DMS153 treated with DMSO at 0.1 percent for 48 hours (cell line): ENCODE measurements at regions not wholly inside any gene's neighbourhood (a gene's known extent, or its start where the extent isn't known, plus 50 kb on each side); places are given as distances from the start of the nearest gene placed in this dataset.
"Not testable (repeated sequence)": the region's sequence is repeated elsewhere in the genome, so short reads cannot be mapped to it uniquely, and the experiment has no call there.

Source experiments
- DNase-seq: peaks from one replicate; lab custom pipeline; 2025; ENCODE audit not compliant: unreplicated experiment; lab: John Stamatoyannopoulos, UW

DNA sequence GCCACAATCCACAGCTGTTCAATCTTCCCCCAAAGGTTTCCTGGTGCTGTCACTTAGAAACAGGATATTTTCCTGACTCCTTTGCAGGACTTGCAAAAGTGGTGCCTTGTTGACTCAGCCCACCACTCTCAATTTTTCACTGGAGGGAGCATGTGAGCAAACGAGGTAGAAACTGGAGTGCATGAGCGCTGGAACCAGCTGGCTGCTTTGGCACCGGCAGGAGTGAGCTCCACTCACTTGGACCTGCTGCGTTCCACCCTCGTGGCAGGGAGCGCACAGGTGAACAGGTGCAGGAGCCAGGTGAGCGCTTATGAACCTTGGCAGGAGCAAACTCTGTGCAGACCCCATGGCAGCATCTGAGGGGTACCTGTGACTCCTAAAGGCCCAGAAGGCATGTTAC lies 364.1 kb upstream of the RORB start:
- no peak for DNase-seq

DNA sequence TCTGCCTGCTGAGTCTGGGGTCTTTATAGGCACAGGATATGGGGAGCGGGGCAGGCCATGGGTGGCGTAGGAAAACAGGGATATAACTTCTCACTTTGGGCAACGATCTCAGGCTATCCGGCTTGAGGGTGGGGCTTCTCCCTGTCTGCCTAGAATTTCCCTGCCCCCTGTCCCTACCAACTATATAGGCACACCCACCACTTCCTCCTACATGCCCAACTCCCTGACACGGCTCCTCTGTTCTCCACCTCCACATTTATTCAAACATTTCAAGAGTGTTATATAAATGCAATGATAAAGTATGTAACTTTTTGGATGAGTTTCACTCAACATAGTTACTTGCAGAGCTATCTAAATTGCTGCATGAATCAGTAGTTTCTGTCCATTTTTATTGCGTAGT lies 363.2 kb upstream of the RORB start:
- DNase-seq: no peak

DNA sequence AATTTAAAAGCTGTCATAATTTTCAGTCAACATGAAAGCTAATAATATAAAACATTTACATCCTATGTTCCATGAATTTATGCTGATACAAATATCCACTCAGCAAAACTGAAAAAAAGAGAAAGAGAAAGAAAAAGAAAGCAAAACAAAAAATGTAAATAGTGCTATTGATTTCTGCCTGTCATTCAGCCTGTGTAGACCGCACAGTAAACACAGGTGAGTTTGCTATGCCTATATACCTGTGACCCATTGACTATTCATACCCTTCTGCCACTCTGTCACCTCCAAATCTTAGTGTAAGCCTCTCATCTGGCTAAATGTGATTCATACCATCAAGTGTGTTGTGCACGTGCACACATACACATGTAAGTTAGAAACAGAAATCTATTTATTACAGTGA lies 359.0 kb upstream of the RORB start:
- DNase-seq: peak; percentile 25

DNA sequence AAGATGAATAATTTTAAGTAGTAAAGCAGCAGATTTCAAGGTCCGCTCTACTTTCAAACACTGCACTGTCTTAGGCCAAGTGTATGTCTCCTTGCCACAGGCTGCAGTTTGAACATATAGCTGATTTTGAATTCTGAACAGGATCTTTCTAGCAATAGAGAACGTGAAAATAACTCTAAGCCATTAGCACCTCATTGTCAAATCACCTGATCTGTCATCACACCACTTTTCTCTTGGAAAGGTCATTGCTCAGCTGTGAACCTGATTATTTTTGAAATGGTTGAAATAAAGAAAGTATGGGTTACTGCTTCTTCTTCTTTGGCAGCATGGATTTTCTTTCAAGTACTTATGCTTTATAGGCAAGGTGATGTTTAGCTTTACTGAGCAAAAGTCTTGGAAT lies 357.0 kb upstream of the RORB start:
- no peak for DNase-seq

DNA sequence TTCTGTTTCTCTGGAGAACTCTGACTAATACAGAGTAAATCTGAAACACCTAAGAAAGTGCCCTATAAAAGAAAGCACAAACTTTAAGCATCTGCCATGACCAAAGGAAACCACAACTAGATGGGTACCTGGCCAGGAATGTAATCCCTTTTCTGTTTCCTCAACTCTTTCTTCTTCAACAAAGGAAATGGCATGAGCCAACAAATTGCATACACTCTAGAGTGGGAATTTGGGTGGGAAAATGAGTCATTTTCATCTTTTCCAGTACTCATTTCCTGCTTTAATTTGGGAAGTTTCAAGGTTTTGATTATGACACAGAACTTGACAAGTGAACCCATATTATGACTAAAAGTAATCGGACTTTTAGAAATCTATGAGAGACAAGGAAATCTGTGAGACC lies 349.2 kb upstream of the RORB start:
- DNase-seq: no peak

DNA sequence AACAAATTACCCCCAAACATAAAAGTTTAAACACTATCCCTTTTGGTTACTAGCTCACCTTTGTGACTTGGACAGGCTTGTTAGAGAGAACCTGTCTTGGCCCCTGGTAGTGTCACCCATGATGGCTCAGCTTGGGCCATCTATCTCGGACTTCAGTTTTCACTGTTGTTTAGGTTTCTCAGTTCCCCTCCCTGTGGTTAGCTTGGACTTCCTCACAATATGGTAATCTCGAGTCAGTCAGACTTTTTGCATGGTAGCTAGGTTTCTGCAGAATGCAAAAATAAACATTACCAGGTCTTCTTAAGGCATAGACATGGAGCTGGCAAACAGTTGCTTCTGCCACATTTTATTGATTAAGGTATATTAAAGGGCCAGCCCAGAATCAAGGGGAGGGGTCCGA lies 324.3 kb upstream of the RORB start:
- no peak for DNase-seq

DNA sequence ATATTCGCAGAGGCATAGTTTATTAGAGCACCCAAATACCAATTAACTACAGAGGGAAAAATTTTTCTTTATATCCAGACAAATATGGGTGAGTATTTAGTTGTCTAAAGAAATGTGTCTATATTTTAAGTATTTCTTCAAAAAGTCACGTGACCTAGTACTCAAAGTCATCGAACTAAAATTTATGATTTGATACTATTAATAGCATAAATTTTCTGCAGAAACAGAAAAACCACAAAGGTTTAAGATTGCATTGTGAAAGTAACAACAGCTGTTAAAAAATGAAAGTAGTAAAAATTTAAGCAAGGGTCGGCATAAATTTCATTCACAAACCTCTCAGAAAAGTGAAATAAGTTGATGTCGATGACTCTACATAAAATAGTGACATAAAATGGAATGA lies 323.9 kb upstream of the RORB start:
- no peak for DNase-seq

DNA sequence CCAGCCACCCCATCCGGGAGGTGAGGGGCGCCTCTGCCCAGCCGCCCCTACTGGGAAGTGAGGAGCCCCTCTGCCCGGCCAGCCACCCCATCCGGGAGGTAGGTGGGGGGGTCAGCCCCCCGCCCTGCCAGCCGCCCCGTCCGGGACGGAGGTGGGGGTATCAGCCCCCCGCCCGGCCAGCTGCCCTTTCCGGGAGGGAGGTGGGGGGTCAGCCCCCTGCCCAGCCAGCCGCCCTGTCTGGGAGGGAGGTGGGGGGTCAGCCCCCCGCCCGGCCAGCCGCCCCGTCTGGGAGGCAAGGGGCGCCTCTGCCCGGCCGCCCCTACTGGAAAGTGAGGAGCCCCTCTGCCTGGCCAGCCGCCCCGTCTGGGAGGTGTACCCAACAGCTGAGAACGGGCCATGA lies 299.4 kb upstream of the RORB start:
- not testable (repeated sequence) for DNase-seq

DNA sequence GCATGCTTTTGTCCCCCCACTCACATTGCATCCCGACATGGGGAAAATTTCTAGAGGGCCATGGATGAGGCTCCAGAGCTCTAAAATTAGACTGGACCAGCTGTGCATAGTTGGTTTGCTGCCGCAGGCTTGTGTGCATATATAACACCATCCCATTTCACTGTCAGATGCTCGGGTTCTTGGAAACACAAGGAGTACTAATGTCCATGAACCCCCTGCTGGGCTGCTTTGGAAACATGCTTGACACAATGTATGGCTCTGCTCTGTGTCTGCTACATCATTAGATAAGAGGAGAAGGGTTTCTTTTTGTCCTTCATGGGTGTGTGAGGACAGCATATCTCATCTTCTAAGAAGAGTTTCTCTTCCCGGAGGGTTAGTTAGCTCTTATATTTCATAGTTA lies 292.1 kb upstream of the RORB start:
- no peak for DNase-seq

DNA sequence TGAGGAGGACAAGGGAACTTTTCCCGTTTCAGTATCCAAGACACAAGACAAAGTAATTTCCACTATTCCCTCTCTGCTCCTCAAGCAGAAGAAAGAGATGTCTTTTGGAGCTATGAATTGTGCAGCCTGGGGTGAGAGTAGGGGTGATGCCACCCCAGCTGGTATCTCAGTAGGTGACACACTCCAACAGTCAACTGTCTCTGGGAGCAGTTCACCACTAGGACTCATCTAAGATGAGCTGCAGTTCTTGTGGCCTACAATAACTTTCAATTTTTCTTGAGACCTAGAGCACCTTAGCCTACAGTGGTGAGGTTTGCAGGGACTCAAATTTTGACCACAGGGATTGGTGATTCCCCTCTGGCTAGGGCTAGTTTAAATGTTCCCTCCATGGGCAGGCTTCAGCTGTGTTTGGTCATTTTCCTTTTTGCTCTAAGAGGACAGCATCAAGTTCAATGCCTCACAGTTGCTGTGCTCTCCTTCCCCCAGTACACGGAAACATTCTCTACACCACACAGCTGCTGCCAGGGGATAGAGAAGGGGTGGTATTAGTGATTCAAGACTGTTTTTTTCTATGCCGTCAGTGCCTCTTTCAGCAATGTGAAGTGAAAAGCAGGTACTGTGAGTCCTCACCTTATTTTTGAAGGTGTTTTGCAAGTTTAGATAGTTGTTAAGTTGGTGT lies 278.6 kb upstream of the RORB start:
- no peak for DNase-seq

DNA sequence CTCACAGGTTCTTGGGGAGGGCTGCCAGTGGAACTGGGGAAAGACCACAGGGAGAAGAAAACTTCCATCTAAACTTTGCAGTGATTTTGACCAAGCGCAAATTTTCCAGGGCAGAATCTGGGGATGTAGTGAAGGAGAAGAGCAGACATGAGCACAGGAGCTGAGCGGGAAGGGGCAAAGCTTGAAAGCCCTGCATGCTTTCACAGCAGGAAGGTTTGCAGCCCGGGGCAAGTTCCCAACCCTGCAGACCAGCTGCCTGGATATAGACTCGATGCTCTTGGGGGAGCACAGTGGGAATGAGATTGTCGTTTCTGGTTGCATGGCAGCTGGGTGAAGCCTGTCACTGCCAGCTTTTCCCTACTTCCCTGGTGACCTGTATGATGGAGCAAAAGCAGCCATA lies 276.8 kb upstream of the RORB start:
- no peak for DNase-seq

DNA sequence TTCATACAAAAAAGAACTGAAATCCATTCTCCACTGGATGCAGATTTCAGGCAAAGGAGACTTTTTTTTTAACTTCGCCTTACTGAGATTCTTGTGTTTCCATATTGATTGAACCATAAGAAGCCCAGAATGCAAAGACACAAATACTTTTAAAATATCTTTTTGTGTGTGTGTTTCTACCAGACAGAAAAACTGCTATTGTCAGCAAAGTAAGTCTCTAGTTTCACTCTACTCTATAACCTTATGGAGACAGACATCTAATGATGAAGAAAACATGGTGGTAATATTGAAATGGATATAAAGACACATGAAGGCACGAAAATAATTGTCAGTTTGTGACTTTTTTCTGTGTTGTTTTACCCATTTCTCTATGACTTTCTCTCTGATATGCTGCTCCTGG lies 260.3 kb upstream of the RORB start:
- no peak for DNase-seq

DNA sequence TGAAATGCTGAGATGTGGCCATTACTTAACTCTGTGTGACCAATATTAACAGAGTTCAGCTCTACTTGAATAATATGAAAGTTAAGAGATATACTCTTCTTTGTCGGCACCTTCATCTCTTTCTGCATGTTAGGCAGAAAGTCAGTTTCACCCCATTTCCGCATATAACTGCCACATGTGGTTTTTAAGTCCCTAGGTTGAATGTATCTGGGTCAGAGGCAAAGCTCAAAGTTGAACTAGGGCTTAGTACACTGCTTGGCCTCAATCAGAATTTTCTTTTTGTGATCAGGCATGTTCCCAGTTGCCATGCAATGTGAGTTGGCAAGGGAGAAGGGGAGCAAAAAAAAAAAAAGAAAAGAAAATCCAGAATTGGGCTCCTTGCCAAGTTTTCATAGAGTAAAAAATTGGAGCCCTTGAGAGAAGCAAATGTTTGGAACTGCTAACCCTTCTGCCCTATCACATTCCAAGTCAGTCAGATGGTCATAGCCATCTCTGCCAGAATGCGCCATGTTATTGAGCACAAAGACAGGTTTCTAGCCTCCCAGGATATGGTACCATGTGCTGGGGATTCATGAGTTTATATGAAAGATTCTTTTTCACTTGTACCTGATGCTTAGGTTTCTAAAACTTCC lies 251.2 kb upstream of the RORB start:
- no peak for DNase-seq

DNA sequence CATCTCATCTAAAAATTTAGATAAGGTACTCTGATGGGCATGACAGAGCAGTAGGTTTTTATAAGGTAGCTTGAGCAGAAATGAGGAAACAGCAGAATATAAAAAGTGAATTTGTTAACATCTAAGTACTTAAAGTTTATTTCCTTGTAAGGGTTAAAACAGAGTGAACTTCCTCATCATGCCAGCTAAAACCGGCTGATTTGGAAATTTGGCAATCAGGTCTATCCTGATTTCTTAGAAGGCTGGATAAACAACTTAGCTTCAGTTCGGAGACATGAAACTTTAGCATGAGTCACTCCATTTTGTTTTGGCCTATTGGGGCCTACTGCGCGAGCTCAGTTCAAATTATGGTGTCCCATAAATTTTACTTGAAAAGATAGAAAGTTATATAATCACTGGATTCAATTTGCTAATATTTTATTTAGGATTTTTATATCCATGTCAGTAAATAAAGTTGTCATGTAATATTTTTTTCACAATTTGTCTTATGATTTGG lies 241.6 kb upstream of the RORB start:
- no peak for DNase-seq

DNA sequence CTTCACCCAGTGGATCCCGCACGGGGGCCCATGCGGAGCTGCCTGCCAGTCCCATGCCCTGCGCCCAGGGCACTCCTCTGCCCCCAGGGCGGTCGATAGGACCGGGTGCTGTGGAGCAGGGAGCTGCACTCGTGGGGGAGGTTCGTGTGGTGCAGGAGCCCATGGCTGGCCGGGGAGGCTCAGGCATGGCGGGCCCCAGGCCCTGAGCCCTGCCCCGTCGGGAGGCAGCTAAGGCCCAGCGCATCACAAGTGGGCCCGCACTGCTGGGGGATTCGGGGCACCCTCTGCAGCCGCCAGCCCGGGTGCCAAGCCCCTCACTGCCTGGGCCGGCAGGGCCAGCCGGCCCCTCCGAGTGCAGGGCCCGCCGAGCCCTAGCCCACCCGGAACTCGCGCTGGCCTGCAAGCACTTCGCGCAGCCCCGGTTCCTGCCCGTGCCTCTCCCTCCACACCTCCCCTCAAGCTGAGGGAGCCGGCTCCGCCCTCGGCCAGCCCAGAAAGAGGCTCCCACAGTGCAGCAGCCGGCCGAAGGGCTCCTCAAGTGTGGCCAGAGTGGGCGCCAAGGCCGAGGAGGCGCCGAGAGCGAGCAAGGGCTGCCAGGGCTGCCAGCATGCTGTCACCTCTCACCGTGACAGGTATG lies 221.1 kb upstream of the RORB start:
- no peak for DNase-seq

DNA sequence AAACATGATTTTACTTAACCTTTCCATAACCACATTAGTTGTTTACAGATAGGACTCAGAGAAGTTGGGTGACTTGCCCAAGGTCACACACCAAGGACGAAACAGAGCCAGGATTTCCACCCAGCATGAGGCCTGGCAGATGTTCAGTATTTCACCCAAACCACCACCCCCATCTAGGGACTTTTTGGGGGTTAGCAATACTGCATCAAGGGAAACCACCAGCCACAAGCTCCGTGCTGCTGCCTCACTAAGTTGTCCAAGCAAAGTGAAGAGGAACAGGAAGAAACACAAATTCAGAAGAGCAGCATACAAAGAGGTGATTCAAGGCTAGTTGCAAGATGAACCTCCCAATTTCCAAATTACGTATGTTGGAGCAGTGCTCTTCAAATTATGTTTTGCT lies 219.6 kb upstream of the RORB start:
- no peak for DNase-seq

DNA sequence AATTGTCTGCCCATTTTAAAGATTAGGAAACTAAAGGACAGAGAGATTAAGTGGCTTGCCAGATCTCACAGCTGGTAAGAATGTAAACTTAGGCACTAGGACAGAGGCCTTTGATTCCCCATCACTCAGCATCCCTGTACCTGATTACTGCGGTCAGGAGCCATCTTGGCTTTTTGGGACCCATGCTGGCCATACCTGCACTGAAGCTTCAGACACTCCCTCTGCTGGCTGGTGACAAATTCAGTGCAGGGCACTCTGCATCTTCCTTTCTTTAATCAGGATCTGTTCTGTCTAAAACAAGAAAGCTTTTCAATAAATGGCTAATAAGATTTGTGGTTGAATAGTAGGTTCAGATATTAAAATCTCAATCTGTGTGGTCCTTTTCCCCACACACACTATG lies 215.5 kb upstream of the RORB start:
- no peak for DNase-seq

DNA sequence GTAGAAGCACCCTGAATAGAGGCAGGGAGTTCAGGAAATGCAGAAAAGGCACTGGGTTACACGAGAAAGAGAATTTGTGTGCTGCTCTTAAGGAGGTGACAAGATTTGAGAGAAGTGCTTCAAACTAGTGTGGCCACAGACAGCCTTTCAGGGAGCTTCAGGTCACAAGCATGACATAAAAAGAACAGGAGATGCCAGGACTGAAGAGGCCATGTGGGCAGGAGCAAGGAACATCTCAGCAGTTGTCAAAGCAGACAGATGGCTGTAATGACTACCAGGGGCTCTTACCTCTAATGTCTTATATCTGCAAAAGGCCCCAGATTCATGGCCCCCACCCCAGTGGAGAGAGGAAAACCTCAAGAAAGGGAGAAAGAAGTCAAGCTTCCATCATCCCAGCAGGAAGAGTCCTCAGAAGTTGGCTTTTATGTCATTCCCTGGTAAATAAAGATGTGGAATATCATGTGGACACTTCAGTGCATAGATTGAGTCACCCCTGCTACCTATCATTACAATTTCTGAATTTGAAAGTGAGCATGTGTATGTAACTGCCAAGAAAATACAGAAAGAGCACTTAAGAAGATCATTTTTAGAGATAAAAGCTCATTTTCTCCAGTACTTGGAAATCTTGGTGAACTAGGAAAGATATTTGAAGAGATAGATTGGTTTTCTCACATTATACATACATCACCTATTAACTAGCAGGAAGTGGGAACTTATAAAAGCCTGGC lies 214.4 kb upstream of the RORB start:
- no peak for DNase-seq

DNA sequence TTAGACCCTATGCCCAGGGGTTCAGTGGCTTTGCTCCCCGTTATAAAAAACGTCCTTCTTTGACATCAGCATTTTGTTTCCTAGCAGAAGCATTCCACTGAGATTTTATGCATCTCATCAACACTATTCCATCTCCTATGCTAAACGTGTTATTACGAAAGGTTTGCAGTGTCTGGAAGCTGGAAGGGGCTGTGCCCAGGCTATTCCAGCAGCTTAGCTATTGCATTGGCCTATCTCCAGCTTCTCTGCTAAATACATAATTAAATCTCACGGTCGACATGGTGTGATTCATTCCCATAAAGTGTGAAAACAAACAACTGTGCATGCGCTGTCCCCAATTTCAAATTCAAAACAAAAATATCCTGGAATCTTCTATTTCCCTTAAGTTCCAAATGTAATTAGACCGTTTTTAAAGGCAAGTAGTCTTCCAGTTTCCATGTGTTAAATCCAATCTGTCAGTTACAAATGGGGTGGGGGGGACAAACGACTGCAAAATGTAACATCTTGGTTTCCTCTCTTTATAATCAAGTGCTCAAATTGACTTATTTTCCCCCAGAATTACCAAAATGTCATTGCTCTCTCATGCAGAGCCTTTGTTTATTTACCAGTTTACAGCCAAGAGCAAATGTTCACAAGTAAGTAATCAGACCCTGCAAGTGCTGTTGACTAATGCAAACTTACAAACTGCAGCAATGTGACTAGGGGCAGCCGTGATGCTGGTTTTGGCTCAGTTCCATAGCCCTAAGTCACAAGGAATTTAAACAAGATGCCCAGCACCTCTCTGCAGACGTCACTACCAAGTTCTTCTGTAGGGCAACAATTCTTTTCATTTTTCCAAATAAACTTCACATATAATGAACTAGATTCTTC lies 212.3 kb upstream of the RORB start:
- no peak for DNase-seq

DNA sequence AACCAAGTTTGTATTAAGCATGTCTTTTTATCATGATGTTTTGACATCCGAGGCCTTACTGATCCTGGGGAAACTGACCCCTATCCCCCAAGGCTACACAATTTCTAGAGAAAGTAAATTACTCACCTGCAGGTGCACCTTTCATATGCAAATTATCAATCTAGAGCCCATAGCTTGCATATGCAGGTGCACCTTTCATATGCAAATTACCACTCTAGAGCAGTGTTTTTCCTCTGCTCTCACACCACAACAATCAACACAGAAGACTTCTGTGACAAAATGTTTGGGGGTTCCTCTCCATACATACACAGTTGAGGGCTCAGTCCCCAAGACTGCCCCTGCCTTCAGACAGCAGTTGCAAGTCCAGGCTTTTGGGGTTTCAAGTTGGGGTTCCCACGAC lies 203.7 kb upstream of the RORB start:
- DNase-seq: no peak

DNA sequence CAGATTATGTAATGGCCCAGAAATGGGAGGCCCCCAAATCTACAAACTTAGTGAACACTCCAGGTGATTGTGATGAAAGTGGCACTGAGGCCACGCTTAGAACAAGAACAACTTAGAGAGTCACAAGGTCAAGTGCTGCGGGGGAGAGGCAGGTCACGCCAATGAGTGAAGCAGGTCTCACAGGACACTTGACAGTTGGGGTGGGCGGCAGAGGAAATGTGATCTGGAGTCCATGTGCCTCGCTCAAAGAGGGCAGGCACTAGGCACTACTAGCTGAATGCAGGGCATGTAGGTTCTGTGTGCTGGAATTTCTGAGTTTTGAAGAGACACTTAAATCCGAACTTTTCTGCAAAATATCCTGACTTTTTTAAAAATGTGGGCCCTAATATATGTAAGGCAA lies 193.2 kb upstream of the RORB start:
- no peak for DNase-seq
